NCI-H1930 (cell line): ENCODE measurements at regions not wholly inside any gene's neighbourhood (a gene's known extent, or its start where the extent isn't known, plus 50 kb on each side); places are given as distances from the start of the nearest gene placed in this dataset.
"Not testable (repeated sequence)": the region's sequence is repeated elsewhere in the genome, so short reads cannot be mapped to it uniquely, and the experiment has no call there.

Experiments
- DNase-seq, 2 experiments: peaks; one replicate each; lab custom pipeline; 2025; lab: John Stamatoyannopoulos, UW

GRCh38 chr2:13858626-13859025, 773.9 kb upstream of the LRATD1 start:
- no peak for DNase-seq

GRCh38 chr2:13868275-13868674, 764.2 kb upstream of the LRATD1 start:
- not testable (repeated sequence) for DNase-seq

- DNase-seq: no peak
These were observed 756.0 kb upstream of the LRATD1 start for GRCh38 chr2:13876491-13877037.

- DNase-seq: no peak
These were observed 754.9 kb upstream of the LRATD1 start for GRCh38 chr2:13877571-13877970.

- DNase-seq: no peak
These were observed 748.1 kb upstream of the LRATD1 start for GRCh38 chr2:13884291-13884976.

GRCh38 chr2:13901526-13901925, 731.0 kb upstream of the LRATD1 start:
- no peak for DNase-seq

- no peak for DNase-seq
These were observed 726.7 kb upstream of the LRATD1 start for GRCh38 chr2:13905831-13906230.

- no peak for DNase-seq
These were observed 716.5 kb upstream of the LRATD1 start for GRCh38 chr2:13916066-13916465.

- no peak for DNase-seq
These were observed 714.6 kb upstream of the LRATD1 start for GRCh38 chr2:13917958-13918357.

- no peak for DNase-seq
These were observed 712.5 kb upstream of the LRATD1 start for GRCh38 chr2:13919981-13920382.

GRCh38 chr2:13921245-13921644, 711.3 kb upstream of the LRATD1 start:
- DNase-seq: no peak

- DNase-seq: no peak
These were observed 708.7 kb upstream of the LRATD1 start for GRCh38 chr2:13923823-13924222.

GRCh38 chr2:13942111-13942510, 690.4 kb upstream of the LRATD1 start:
- DNase-seq: no peak

GRCh38 chr2:13950761-13951160, 681.8 kb upstream of the LRATD1 start:
- no peak for DNase-seq

GRCh38 chr2:13968811-13969210, 663.7 kb upstream of the LRATD1 start:
- no peak for DNase-seq

- DNase-seq: peak in 1 of 2 experiments; percentile 3
These were observed 646.3 kb upstream of the LRATD1 start for GRCh38 chr2:13986119-13986720.

- no peak for DNase-seq
These were observed 636.0 kb upstream of the LRATD1 start for GRCh38 chr2:13996527-13996926.

GRCh38 chr2:14011190-14011589, 621.3 kb upstream of the LRATD1 start:
- peak in 1 of 2 experiments; percentile 3 for DNase-seq

- DNase-seq: no peak
These were observed 617.3 kb upstream of the LRATD1 start for GRCh38 chr2:14015113-14015630.

- DNase-seq: no peak
These were observed 616.1 kb upstream of the LRATD1 start for GRCh38 chr2:14016289-14016955.

- no peak for DNase-seq
These were observed 613.9 kb upstream of the LRATD1 start for GRCh38 chr2:14018620-14019019.

GRCh38 chr2:14023558-14023957, 609.0 kb upstream of the LRATD1 start:
- DNase-seq: no peak

GRCh38 chr2:14039134-14039533, 593.4 kb upstream of the LRATD1 start:
- DNase-seq: no peak
